HG03060 (cell line): ENCODE measurements at regions not wholly inside any gene's neighbourhood (a gene's known extent, or its start where the extent isn't known, plus 50 kb on each side); places are given as distances from the start of the nearest gene placed in this dataset.
"Not testable (repeated sequence)": the region's sequence is repeated elsewhere in the genome, so short reads cannot be mapped to it uniquely, and the experiment has no call there.

Source experiments
- ATAC-seq: cut with Tn5 transposase; IDR thresholded peaks from one replicate; pipeline ENCODE4 v1.9.1; 2021; ENCODE audit warnings: low read depth, moderate number of reproducible peaks; ENCODE audit not compliant: unreplicated experiment

GRCh38 chr5:168110870-168111832, 180.3 kb upstream of the WWC1 start:
- ATAC-seq: no peak

DNA sequence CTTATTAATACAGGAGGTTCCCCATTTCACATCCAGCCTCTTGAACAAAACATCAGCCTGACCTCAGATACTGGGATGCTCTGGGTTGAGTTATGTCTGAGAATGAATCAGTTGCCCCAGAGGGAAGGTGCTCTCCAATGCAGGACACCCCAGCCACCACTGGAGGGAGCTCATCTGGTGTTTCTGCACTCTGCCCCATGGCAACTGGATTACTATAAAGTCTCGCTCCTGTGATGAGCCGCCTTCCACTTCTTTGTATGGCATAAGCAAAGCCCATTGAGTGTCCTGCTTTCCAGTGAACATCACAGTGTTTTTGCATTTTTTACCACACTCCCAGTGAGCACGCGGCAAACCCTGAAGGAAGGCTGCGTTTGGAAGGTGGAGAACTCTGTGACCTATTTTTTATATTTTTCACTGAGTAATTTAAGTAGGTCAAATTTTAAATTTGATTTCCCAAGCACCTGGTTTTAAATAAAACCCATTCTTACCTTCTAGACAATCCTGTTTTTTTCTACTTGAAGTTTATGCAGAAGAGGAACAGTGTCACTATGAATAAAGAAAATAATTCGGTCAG, 176.9 kb upstream of the WWC1 start:
- peak; percentile 85 for ATAC-seq

DNA sequence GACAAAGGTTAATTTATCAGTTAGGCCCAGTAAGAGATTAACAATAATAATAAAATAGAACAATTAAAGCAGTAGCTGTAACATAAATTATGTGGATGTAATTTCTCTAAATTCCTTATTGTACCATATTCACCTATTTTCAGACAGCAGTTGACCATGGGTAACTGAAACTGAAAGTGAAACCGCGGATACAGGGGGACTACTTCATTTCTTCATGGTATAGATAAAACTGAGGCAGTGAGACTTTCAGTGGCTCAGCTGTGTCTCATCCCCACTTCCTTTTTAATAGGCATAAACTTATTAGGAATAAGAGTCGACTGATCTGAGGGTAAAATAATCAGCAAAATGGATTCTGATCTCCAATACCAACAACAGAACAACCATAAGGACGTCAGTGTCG, 174.0 kb upstream of the WWC1 start:
- ATAC-seq: no peak

DNA sequence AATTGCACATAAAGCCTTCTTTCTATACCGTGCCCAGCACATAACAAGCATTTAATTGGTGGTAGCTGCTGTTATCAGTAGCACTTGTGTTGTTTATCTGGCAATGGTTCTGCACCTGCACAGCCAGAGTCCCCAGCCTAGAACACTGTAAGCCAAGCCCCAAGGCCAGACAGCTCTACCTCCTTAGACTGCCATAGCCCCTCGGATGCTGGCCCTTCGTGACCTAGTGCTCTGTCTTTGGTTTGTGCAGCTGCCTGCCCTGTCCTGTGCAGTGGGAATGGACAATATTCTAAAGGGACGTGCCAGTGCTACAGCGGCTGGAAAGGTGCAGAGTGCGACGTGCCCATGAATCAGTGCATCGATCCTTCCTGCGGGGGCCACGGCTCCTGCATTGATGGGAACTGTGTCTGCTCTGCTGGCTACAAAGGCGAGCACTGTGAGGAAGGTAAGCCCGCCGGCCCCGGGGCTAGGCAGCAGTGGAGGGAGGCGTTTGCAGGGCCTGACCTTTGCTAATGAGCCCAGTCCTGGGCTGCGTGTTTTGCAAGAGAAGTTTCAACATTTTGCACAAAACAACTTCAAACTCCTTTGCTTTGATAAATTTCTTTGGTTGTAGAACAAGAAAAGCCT, 173.3 kb upstream of the WWC1 start:
- ATAC-seq: no peak

DNA sequence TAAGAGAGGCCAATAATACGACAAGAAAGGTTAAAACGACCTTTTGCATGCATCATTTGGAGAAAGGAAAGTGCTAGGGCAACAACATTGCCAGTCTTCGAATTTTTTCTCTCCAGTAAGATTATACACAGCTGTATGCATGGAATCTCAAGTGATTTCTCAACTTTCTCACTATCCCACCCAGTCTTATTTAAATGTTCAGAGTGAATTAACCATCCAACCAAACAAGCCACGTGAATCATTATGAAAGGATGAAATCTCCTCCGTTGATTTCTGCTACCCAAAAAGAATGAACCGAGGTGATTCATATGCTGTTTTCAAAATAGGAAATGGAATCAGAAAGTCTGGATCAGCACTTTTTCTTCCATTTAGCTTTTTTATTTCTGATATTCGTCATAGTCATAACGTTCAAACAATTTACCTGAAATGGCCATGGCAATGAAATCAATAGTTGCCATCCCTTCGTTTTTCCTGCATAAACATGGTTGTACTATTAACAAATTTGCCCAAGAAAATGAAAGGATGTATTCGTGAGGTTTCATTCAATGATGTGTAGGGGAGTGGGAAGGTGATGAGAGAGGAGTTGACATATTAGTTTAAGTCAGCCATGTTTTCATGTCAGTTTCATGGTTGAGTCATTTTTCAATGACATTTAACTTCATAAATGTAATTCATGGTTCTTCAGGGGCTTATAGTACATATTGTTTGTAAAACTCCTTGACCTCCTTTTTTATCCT, 170.9 kb upstream of the WWC1 start:
- no peak for ATAC-seq

GRCh38 chr5:168121138-168121494, 170.3 kb upstream of the WWC1 start:
- no peak for ATAC-seq

- peak; percentile 95 for ATAC-seq
Measured at GRCh38 chr5:168123631-168124528, 167.6 kb upstream of the WWC1 start.

DNA sequence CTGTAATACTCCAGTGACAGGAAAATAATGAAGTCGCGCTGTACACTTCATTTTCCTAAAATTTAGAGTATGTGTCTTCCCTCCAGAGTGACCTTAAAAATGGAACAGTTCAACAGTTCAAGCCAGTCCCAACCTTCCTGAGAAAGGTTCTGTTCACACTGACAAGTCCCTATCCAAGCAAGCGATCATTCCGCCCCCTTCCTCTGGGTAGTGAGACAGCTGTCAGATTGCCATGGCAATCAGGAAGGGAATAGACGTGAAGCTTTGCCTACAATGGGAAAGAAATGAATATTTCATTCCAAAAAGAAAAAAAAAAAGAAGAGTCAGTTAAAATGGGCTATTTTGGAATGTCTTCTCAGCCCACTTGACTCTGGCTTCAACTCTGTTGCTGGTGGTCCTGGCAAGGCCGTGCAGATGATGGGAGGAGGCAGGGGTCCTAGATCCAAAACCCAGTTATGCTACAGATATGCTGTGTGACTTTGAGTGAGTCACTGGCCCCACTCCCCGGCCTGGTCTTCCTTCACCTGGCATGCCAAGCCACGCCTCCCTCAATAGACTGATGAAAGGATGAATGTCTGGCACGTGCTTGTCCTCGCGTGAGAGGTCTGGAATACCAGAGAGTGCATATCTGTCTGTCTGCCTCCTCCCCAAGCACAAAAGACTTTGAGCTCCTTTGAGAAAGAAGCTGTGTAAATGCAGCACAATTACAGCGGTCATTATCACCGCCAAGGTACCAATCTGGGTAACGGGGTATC, 165.8 kb upstream of the WWC1 start:
- no peak for ATAC-seq

DNA sequence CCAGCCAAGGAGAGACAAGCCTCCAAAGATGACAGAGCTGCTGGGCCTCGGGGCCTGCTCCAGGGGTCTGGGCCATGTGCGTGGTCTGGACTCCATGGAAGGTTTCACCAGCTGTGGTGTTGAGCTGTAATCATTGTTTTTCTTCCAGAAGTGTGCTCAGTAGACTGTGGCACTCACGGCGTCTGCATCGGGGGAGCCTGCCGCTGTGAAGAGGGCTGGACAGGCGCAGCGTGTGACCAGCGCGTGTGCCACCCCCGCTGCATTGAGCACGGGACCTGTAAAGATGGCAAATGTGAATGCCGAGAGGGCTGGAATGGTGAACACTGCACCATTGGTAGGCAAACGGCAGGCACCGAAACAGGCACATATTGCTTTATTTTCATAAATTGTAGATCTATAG, 164.8 kb upstream of the WWC1 start:
- no peak for ATAC-seq

DNA sequence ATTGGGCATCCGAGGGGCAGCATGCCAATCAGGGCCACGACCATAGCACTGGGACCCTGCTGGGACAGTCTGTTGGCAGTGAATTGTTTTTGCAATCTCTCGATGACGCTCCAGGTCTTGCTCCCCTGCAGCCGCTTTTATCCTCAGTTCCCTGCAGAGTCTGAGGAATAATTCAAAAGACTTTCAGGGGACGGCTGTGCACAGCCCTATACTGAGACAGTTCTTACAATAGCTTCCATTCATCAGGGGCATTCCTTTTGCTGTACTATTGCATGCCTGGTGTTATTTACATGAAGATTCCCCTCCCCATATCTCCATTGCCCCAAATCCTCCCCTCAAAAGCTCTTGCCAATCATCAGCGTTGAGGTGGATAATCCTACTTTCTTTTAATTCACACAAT, 163.3 kb upstream of the WWC1 start:
- ATAC-seq: no peak

- ATAC-seq: no peak
Measured at GRCh38 chr5:168128557-168128956, 162.9 kb upstream of the WWC1 start.

GRCh38 chr5:168131519-168131918, 159.9 kb upstream of the WWC1 start:
- ATAC-seq: no peak

GRCh38 chr5:168132241-168132641, 159.2 kb upstream of the WWC1 start:
- ATAC-seq: no peak

DNA sequence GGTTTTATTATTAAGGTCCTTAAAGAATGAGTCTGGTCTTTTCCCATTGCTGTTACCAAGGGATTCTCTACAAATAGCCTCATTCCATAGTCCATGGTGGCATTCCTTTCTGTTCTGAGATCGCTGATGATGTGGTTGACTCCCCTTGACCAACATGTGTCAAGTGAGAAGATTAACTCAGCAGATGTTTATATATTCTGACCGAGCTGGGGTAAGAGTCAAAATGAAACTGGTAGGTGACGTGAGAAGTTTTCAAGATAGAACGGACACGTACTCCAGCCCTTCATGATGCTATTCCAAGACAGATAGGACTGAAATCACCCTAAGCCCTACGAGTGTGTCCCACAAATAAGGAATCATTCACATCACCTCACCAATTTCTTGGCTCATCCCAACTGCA, 155.5 kb upstream of the WWC1 start:
- peak; percentile 99 for ATAC-seq

- ATAC-seq: no peak
Measured at GRCh38 chr5:168136340-168136739, 155.1 kb upstream of the WWC1 start.

GRCh38 chr5:168137265-168137664, 154.2 kb upstream of the WWC1 start:
- ATAC-seq: peak; percentile 40

- no peak for ATAC-seq
Measured at GRCh38 chr5:168140241-168140640, 151.2 kb upstream of the WWC1 start.

DNA sequence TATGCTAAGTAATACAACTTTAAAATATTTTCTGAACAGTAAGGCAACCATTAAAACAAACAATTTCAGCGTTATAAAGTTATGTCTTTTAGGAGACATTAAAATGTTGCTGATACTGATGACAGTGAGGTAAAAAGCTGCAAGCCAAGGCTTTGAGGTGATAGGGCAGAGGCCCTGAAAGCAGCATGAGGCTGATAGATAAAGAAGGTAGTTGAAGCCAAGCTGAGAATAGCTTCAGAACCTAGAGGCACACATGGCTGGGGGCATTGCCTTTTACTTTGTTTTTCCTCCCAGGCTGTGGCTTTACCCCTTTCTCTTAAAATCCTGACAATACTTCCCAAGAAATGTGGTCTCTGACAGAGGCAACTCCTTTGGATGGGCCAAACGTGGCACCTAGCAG, 149.0 kb upstream of the WWC1 start:
- ATAC-seq: no peak

GRCh38 chr5:168143521-168143920, 147.9 kb upstream of the WWC1 start:
- ATAC-seq: not testable (repeated sequence)
